ENCODE measurements at regions not wholly inside any gene's neighbourhood (a gene's known extent, or its start where the extent isn't known, plus 50 kb on each side); places are given as distances from the start of the nearest gene placed in this dataset.

DNA sequence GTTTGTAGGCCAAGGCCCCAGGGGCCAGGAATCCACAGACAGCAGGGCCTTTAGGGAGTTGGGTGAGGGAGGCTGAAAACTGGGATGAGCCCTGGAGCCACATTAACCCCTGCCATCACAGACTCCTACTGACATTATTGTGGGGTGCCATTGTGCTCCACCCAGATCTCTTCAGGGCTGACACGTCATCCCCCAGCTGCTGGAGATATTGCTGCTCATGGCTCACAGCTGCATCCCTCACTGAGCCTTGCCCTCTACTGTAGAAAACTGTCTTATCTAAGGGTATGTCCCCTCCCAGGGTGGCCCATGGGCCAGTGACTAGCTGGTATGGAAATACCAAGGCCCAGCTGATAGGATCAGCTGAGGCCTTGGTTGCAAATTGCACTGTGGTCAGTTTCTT lies 87.3 kb upstream of the PRR23C start:
- Histone ChIP-seq H3K9me3 (no peaks in the 10 kb centered on the region), H3K4me1 (ENCODE audit: control insufficient read depth in 1 of 2, low read depth in 2 of 2) (no peaks in the 10 kb centered on the region), H3K27ac (no peak overlapping the region), H3K27me3 (replicated peaks; ENCODE audit: insufficient read depth) (no peaks in the 10 kb centered on the region), H3K36me3 (no peaks in the 10 kb centered on the region), H3K4me3 (no peak overlapping the region)
- no peak for ATAC-seq (ENCODE audit: insufficient number of reproducible peaks, low FRiP score, low read depth)
- no peak for DNase-seq (ENCODE audit: low spot score)
- no peak for TF ChIP-seq CTCF (IDR thresholded peaks at IDR 0.05)

DNA sequence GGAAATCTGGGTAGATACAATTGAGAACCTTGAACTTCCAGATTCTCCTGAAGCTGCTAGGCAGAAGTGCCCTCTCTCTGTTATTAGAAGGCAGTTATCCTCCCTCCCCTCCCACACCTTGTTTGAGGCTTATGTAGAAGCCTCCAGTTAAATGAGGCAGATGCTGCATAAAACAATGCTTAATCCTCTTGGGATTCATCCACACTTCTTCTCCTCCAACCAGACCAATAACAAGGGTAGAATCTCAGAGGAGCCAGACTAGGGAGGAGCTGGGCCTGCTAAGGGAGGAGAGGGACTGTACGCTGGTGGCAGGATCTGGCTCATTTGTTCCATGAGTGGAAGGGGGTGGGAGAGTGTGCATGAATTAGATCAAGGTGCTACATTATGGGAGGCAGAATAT lies 88.3 kb upstream of the PRR23C start:
- Histone ChIP-seq H3K4me1 (ENCODE audit: control insufficient read depth in 1 of 2, low read depth in 2 of 2) (no peaks in the 10 kb centered on the region), H3K9me3 (no peaks in the 10 kb centered on the region), H3K27ac (no peak overlapping the region), H3K4me3 (no peak overlapping the region), H3K27me3 (replicated peaks; ENCODE audit: insufficient read depth) (no peaks in the 10 kb centered on the region), H3K36me3 (no peaks in the 10 kb centered on the region)
- ATAC-seq (ENCODE audit: insufficient number of reproducible peaks, low FRiP score, low read depth) (no peak), DNase-seq (ENCODE audit: low spot score) (no peak)
- no peak for TF ChIP-seq CTCF (IDR thresholded peaks at IDR 0.05)

GRCh38 chr3:139134678-139135372 lies 90.1 kb upstream of the PRR23C start:
- Histone ChIP-seq H3K4me3 (no peak overlapping the region), H3K27ac (no peak overlapping the region), H3K36me3 (no peaks in the 10 kb centered on the region), H3K9me3 (no peaks in the 10 kb centered on the region), H3K27me3 (replicated peaks; ENCODE audit: insufficient read depth) (no peaks in the 10 kb centered on the region), H3K4me1 (ENCODE audit: control insufficient read depth in 1 of 2, low read depth in 2 of 2) (no peaks in the 10 kb centered on the region)
- no peak for TF ChIP-seq CTCF (IDR thresholded peaks at IDR 0.05)
- ATAC-seq (ENCODE audit: insufficient number of reproducible peaks, low FRiP score, low read depth) (no peak), DNase-seq (ENCODE audit: low spot score) (no peak)

DNA sequence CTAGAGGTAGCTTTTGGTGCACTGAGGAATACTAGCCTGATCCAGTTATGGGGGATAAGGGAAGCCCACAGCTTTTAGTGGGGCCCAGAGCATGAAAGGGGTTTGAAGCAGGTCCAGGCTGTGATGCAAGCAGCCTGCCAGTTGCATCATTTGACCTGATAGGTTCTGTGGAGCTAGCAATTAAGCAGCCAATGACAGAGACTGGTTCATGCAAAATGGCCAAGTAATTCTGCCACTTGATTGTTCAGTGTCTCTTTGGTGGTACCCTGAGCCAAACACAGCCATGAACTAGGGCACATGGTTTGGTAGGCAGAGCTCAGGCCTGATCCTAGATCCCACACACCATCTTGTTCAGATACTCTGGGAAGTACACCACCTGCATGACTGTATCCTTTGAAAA lies 91.0 kb upstream of the PRR23C start:
- Histone ChIP-seq H3K27ac (no peak overlapping the region), H3K36me3 (no peaks in the 10 kb centered on the region), H3K9me3 (no peaks in the 10 kb centered on the region), H3K4me3 (no peak overlapping the region), H3K4me1 (ENCODE audit: control insufficient read depth in 1 of 2, low read depth in 2 of 2) (no peaks in the 10 kb centered on the region), H3K27me3 (replicated peaks; ENCODE audit: insufficient read depth) (no peaks in the 10 kb centered on the region)
- no peak for TF ChIP-seq CTCF (IDR thresholded peaks at IDR 0.05)
- ATAC-seq (ENCODE audit: insufficient number of reproducible peaks, low FRiP score, low read depth) (no peak), DNase-seq (ENCODE audit: low spot score) (no peak)

DNA sequence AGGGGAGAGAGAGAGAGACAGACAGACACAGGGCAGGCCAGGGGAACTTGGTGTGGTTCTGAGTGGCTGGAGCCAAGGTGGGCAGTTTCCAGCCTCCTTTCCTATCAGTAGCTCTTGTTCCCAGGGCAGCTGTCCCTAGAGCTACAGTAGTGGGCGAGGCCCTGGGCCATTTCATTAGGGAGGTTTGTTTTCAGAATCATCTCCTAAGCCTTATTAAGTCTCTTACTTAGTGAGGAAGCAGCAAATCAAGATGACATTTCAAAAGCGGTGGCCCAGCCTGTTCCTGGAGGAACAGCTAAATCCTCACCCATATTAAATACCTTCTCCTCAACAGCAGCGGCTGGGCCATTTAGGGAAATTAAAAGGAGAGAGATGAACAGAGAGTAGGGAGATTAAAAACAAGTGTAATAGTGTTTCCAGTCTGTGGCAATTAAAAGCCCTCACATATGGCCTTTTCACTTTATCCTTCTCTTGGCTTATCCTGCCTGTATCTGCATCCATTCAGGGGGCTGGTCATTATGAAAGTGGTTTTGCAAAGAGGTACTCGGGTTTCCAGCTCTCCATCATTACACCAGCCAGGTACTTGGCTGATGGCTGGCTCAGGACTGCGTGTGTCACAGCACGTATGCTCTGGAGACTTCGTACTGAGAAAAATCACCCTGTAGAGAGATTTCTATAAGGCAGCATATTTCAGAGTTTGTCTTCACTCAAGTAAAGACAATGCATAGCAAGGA lies 91.9 kb upstream of the PRR23C start:
- no peak for DNase-seq (ENCODE audit: low spot score)
- no peaks in the 10 kb centered on the region for H3K36me3 ChIP-seq
- no peak for TF ChIP-seq CTCF (IDR thresholded peaks at IDR 0.05)

More for the DNA sequence above, 91.9 kb upstream of the PRR23C start:
- no peak overlapping the region for H3K27ac ChIP-seq
- H3K9me3 ChIP-seq: no peaks in the 10 kb centered on the region
- no peak overlapping the region for H3K4me3 ChIP-seq
- H3K4me1 ChIP-seq (ENCODE audit: control insufficient read depth in 1 of 2, low read depth in 2 of 2): no peaks in the 10 kb centered on the region
- H3K27me3 ChIP-seq (replicated peaks; ENCODE audit: insufficient read depth): no peaks in the 10 kb centered on the region
- ATAC-seq (ENCODE audit: insufficient number of reproducible peaks, low FRiP score, low read depth): no peak
